Lower leg skin (tissue), 3 donors: ENCODE measurements at regions not wholly inside any gene's neighbourhood (a gene's known extent, or its start where the extent isn't known, plus 50 kb on each side); places are given as distances from the start of the nearest gene placed in this dataset.

ENCODE experiments used
- CTCF ChIP-seq, 3 donors: fragments of 450-650 bp; IDR thresholded peaks; one replicate each; pipeline ENCODE4 v1.5.1; 2016; ENCODE audit warnings: antibody characterized with exemption in 3 of 3, mild to moderate bottlenecking in 3 of 3, moderate library complexity in 2 of 3
- POLR2A ChIP-seq, 2 donors: fragments of 450-650 bp; IDR thresholded peaks; one replicate each; pipeline ENCODE4 v1.6.1; 2016 to 2017; ENCODE audit warnings: antibody characterized with exemption in 2 of 2, mild to moderate bottlenecking in 1 of 2, moderate library complexity in 1 of 2

- TF ChIP-seq POLR2A (IDR thresholded peaks at IDR 0.05) (no peak), CTCF (IDR thresholded peaks at IDR 0.05) (no peak)
These were observed 55.5 kb upstream of the DAAM1 start for GRCh38 chr14:59132796-59133494.
